Neural cell (in vitro differentiated cells): ENCODE measurements at regions not wholly inside any gene's neighbourhood (a gene's known extent, or its start where the extent isn't known, plus 50 kb on each side); places are given as distances from the start of the nearest gene placed in this dataset.

ENCODE experiments used
- CTCF ChIP-seq: fragments of 450-650 bp; IDR thresholded peaks from 2 replicates; pipeline ENCODE4 v1.5.1; 2014; ENCODE audit warnings: antibody characterized with exemption, mild to moderate bottlenecking, moderate library complexity; ENCODE audit not compliant: poor library complexity, severe bottlenecking
- MXI1 ChIP-seq: fragments of 450-650 bp; conservative IDR thresholded peaks from 2 replicates; pipeline ENCODE4 v1.6.1; 2014; ENCODE audit warnings: antibody characterized with exemption, mild to moderate bottlenecking; ENCODE audit not compliant: poor library complexity, severe bottlenecking

GRCh38 chr9:36755019-36755418 is 182.3 kb downstream of the MELK start:
- no peak for TF ChIP-seq MXI1
- no peak for TF ChIP-seq CTCF
